GM12878 (cell line): ENCODE measurements at regions not wholly inside any gene's neighbourhood (a gene's known extent, or its start where the extent isn't known, plus 50 kb on each side); places are given as distances from the start of the nearest gene placed in this dataset.

Source experiments
- BMI1 ChIP-seq: fragments of 450-650 bp; IDR thresholded peaks from 2 replicates; pipeline ENCODE4 v1.6.1; 2016; ENCODE audit warnings: mild to moderate bottlenecking, moderate library complexity, borderline replicate concordance
- CREB1 ChIP-seq: IDR thresholded peaks from 2 replicates; pipeline ENCODE4 v1.6.1; 2012; ENCODE audit warnings: low read depth, mild to moderate bottlenecking, inconsistent platforms
- EGR1 ChIP-seq, 2 experiments: IDR thresholded peaks; 1 replicate in 1 of 2; 2 replicates in 1 of 2; pipeline ENCODE4 v1.6.1; 2011 to 2012; ENCODE audit warnings: low read depth in 2 of 2, low read length in 2 of 2, borderline replicate concordance in 1 of 2, mild to moderate bottlenecking in 1 of 2, moderate library complexity in 1 of 2
- GATAD2B ChIP-seq: fragments of 450-650 bp; conservative IDR thresholded peaks from 2 replicates; pipeline ENCODE4 v1.6.1; 2017; ENCODE audit warnings: low read depth, mild to moderate bottlenecking, moderate library complexity
- HDGF ChIP-seq: fragments of 450-650 bp; IDR thresholded peaks from 2 replicates; pipeline ENCODE4 v1.6.1; 2016; ENCODE audit warnings: antibody characterized with exemption
- IRF4 ChIP-seq: IDR thresholded peaks from 2 replicates; pipeline ENCODE4 v1.6.1; 2011; ENCODE audit warnings: low read depth, low read length
- MTA2 ChIP-seq: fragments of 450-650 bp; IDR thresholded peaks from 2 replicates; pipeline ENCODE4 v1.6.1; 2016; ENCODE audit warnings: low read depth, mild to moderate bottlenecking, moderate library complexity
- MXI1 ChIP-seq: fragments of 150-350 bp; IDR thresholded peaks from 2 replicates; pipeline ENCODE4 v1.6.1; 2011; ENCODE audit warnings: low read depth, mild to moderate bottlenecking, inconsistent platforms, low read length, improper control_type of control experiment
- NBN ChIP-seq: fragments of 450-650 bp; IDR thresholded peaks from 2 replicates; pipeline ENCODE4 v1.6.1; 2016
- RAD21 ChIP-seq: IDR thresholded peaks from 2 replicates; pipeline ENCODE4 v1.6.1; 2011; ENCODE audit warnings: mild to moderate bottlenecking, low read depth, low read length, moderate library complexity; ENCODE audit not compliant: insufficient read depth
- SMARCA5 ChIP-seq: fragments of 450-650 bp; IDR thresholded peaks from 2 replicates; pipeline ENCODE4 v1.6.1; 2017; ENCODE audit warnings: mild to moderate bottlenecking
- SPI1 ChIP-seq: IDR thresholded peaks from 2 replicates; pipeline ENCODE4 v1.6.1; 2011; ENCODE audit warnings: low read depth, mild to moderate bottlenecking, low read length, moderate library complexity, borderline replicate concordance; ENCODE audit not compliant: insufficient read depth
- WRNIP1 ChIP-seq: IDR thresholded peaks from 2 replicates; pipeline ENCODE4 v1.6.1; 2011; ENCODE audit warnings: low read depth, low read length, improper control_type of control experiment, borderline replicate concordance
- ZNF622 ChIP-seq: fragments of 450-650 bp; IDR thresholded peaks from 2 replicates; pipeline ENCODE4 v1.6.1; 2017; ENCODE audit warnings: mild to moderate bottlenecking, inconsistent platforms
- TF ChIP-seq, protein P1 (sequence below): IDR thresholded peaks from 2 replicates; pipeline ENCODE4 v1.6.1; 2011; ENCODE audit warnings: low read depth, low read length, improper control_type of control experiment, borderline replicate concordance
- TF ChIP-seq, protein P2 (sequence below): fragments of 450-650 bp; IDR thresholded peaks from 2 replicates; pipeline ENCODE4 v1.6.1; 2017; ENCODE audit warnings: mild to moderate bottlenecking, low read depth, inconsistent platforms; ENCODE audit not compliant: poor library complexity, severe bottlenecking

DNA sequence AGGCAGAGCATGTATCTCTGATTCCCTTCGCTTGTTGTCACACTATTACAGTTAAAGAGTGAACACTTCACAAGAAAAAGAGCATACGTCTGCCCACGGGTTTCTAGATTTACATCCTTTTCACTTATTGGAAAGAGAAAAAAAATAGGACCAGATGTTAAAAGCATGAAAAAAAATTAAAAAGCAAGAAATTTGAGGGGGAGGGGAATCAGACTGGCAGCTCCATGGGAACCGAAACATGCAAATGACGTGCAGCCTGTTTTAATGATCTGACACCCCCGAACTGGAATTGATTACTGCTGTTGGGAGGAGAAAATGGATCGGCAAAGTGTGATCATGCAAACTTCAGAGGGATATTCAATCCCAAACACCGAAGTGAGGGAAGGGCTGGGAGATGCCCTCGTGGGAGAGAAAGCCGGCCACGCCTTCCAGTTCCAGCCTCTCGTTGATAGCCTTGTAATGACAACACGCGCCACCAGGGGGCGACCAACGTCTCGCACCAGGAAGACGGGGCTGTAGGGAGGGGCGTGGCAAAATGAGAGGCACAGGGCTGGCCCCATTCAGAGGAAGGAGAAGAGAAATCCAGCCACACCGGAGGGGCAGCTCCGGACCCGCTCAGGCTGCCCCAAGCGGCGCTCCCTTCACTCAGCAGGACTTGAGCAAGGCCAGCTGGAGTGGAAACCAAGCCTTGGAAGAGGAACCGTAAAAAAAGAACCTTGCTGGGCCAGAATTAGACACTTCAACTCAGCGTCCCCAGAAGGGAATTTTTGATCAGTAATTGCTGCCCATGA, 53.8 kb upstream of the SYT13 start (continued):
- TF ChIP-seq EGR1 (IDR thresholded peaks at IDR 0.05; ENCODE audit: borderline replicate concordance in 1 of 2, low read depth in 2 of 2, low read length in 2 of 2) = 0 out of 3 replicates have a peak, but pooled peaks of 1 of the 2 experiments have one; percentile 3
- TF ChIP-seq ZNF622 = no peak
- TF ChIP-seq CREB1 = peak; percentile 56; the same call in 1 of the 2 replicates
- TF ChIP-seq SPI1 = 0 out of 2 replicates have a peak, but pooled peaks have one; percentile 4
- TF ChIP-seq, protein P1, sequence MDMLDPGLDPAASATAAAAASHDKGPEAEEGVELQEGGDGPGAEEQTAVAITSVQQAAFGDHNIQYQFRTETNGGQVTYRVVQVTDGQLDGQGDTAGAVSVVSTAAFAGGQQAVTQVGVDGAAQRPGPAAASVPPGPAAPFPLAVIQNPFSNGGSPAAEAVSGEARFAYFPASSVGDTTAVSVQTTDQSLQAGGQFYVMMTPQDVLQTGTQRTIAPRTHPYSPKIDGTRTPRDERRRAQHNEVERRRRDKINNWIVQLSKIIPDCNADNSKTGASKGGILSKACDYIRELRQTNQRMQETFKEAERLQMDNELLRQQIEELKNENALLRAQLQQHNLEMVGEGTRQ = no peak
- 0 out of 2 replicates have a peak, but pooled peaks have one; percentile 53 for TF ChIP-seq WRNIP1
- peak; percentile 47 for TF ChIP-seq MTA2
- 0 out of 2 replicates have a peak, but pooled peaks have one; percentile 32 for TF ChIP-seq SMARCA5
- TF ChIP-seq IRF4 = peak; percentile 35; the same call in 1 of the 2 replicates
- TF ChIP-seq RAD21 = peak; percentile 53
- peak; percentile 76 for TF ChIP-seq GATAD2B
- TF ChIP-seq NBN = peak; percentile 45; the same call in 1 of the 2 replicates
- TF ChIP-seq, protein P2, sequence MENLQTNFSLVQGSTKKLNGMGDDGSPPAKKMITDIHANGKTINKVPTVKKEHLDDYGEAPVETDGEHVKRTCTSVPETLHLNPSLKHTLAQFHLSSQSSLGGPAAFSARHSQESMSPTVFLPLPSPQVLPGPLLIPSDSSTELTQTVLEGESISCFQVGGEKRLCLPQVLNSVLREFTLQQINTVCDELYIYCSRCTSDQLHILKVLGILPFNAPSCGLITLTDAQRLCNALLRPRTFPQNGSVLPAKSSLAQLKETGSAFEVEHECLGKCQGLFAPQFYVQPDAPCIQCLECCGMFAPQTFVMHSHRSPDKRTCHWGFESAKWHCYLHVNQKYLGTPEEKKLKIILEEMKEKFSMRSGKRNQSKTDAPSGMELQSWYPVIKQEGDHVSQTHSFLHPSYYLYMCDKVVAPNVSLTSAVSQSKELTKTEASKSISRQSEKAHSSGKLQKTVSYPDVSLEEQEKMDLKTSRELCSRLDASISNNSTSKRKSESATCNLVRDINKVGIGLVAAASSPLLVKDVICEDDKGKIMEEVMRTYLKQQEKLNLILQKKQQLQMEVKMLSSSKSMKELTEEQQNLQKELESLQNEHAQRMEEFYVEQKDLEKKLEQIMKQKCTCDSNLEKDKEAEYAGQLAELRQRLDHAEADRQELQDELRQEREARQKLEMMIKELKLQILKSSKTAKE = peak; percentile 54
- peak; percentile 38; the same call in 1 of the 2 replicates for TF ChIP-seq BMI1
- TF ChIP-seq HDGF = 0 out of 2 replicates have a peak, but pooled peaks have one; percentile 43
- TF ChIP-seq MXI1 = peak; percentile 49; the same call in 1 of the 2 replicates
